ENCODE measurements at regions not wholly inside any gene's neighbourhood (a gene's known extent, or its start where the extent isn't known, plus 50 kb on each side); places are given as distances from the start of the nearest gene placed in this dataset.

DNA sequence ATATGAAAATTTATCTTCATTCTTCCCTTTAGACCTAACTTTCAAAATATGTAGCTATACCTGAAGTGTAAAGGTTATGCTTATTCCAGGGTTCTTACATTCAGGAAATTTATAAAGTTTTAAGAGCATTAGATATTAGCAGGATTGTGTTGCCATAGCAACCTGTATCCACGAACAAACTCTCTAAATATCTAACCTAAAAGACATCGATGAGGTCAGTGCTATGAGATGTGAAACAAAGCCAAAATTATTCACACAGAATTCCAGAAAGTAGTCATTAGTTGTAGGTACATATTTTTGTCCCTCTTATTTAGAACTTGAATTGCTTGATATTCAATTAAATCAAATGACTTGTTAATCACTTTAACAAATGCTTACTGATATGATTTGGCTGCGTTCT, 705.3 kb downstream of the SOCS6 start:
- ChIA-PET RAD21 (ENCODE audit: low non-redundant PET in 1 of 2, low total read pairs in 2 of 2, uncharacterized antibody in 2 of 2, unreplicated experiment in 2 of 2) (no interaction called here), CTCF (no interaction called here), POLR2A (no interaction called here)
- no peak overlapping the region for H3K27ac ChIP-seq (ENCODE audit: low read depth, low read length)
- H3K4me3 ChIP-seq (replicated peaks in 1 of 2; ENCODE audit: low read depth in 1 of 2, low read length in 2 of 2), result no peak overlapping the region
- H4K20me1 ChIP-seq (ENCODE audit: insufficient read depth), result no peaks in the 10 kb centered on the region
- no peaks in the 10 kb centered on the region for H3K79me2 ChIP-seq (ENCODE audit: insufficient read depth, low read length)
- H3K9me2 ChIP-seq (ENCODE audit: insufficient read depth), result no peaks in the 10 kb centered on the region
- peaks cover 4 to 5% of the 10 kb centered on the region in 2 experiments; a peak in 3 of 4 replicates for H3K9me3 ChIP-seq (ENCODE audit: control insufficient read depth in 1 of 2, insufficient read depth in 1 of 2, low read depth in 1 of 2, low read length in 2 of 2)
- BruUV-seq (replicated peaks), result no TSS peak
- H3K9ac ChIP-seq (ENCODE audit: low read length), result no peak overlapping the region
- no peaks in the 10 kb centered on the region for H3K27me3 ChIP-seq (ENCODE audit: insufficient read depth, low read length)
- TF ChIP-seq POLR2AphosphoS5 (IDR thresholded peaks at IDR 0.05; ENCODE audit: low read depth, low read length) (no peak), POLR2A (IDR thresholded peaks at IDR 0.05; ENCODE audit: borderline replicate concordance, extremely low read depth, insufficient read depth, insufficient read length) (no peak)
- no peaks in the 10 kb centered on the region for H3K36me3 ChIP-seq (ENCODE audit: control insufficient read depth in 1 of 2, insufficient read depth in 2 of 2, low read length in 2 of 2)
- no peaks in the 10 kb centered on the region for H3K4me1 ChIP-seq (ENCODE audit: control insufficient read depth in 1 of 2, insufficient read depth in 2 of 2, low read length in 2 of 2)
- H3K4me2 ChIP-seq (ENCODE audit: low read length), result no peak overlapping the region
- no peak overlapping the region for H2AFZ ChIP-seq (ENCODE audit: low read depth, low read length, poor library complexity, severe bottlenecking)
- intact Hi-C loops (cut with micrococcal nuclease), result no loop called here
- ATAC-seq (no peak), DNase-seq (ENCODE audit: low read depth, low spot score) (no peak)

DNA sequence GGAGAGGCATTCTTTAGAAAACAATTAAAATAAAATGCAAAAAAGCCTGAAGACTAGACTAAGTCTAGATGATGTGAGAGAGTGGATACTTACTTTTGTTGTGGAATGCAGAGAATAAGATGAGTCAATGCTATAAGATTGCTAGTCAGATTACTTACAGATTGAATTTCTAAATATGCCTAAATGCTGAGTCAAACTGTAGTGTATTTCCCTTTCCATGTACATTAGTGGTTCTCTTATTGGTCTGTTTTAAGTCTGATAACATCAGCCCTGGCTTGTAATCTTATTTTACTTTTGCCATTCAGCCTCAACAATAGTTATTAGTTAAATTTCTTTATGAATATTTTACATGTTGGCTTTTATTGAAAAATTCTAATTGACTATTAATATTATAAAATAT, 702.7 kb downstream of the SOCS6 start:
- CTCF ChIA-PET, result no interaction called here
- H3K4me1 ChIP-seq (ENCODE audit: control insufficient read depth in 1 of 2, insufficient read depth in 2 of 2, low read length in 2 of 2), result no peaks in the 10 kb centered on the region
- H4K20me1 ChIP-seq (ENCODE audit: insufficient read depth), result no peaks in the 10 kb centered on the region
- no peaks in the 10 kb centered on the region for H3K79me2 ChIP-seq (ENCODE audit: insufficient read depth, low read length)
- no peak overlapping the region for H3K27ac ChIP-seq (ENCODE audit: low read depth, low read length)
- intact Hi-C loops (cut with micrococcal nuclease), result no loop called here
- no peaks in the 10 kb centered on the region for H3K27me3 ChIP-seq (ENCODE audit: insufficient read depth, low read length)
- ATAC-seq, result no peak
- POLR2A ChIA-PET, result no interaction called here
- H2AFZ ChIP-seq (ENCODE audit: low read depth, low read length, poor library complexity, severe bottlenecking), result no peak overlapping the region
- H3K9me3 ChIP-seq (ENCODE audit: control insufficient read depth in 1 of 2, insufficient read depth in 1 of 2, low read depth in 1 of 2, low read length in 2 of 2), result peaks cover 0 to 5% of the 10 kb centered on the region in 2 experiments; a peak in 3 of 4 replicates
- H3K9ac ChIP-seq (ENCODE audit: low read length), result no peak overlapping the region
- H3K9me2 ChIP-seq (ENCODE audit: insufficient read depth), result no peaks in the 10 kb centered on the region
- no peak for DNase-seq (ENCODE audit: low read depth, low spot score)
- RAD21 ChIA-PET (ENCODE audit: low non-redundant PET in 1 of 2, low total read pairs in 2 of 2, uncharacterized antibody in 2 of 2, unreplicated experiment in 2 of 2), result no interaction called here
- no peak for TF ChIP-seq FOSL1 (IDR thresholded peaks at IDR 0.05; ENCODE audit: low read depth)
- no peak for TF ChIP-seq POLR2AphosphoS5 (IDR thresholded peaks at IDR 0.05; ENCODE audit: low read depth, low read length)
- no peak overlapping the region for H3K4me2 ChIP-seq (ENCODE audit: low read length)
- no peaks in the 10 kb centered on the region for H3K36me3 ChIP-seq (ENCODE audit: control insufficient read depth in 1 of 2, insufficient read depth in 2 of 2, low read length in 2 of 2)
- BruUV-seq (replicated peaks), result no TSS peak
- no peak overlapping the region for H3K4me3 ChIP-seq (replicated peaks in 1 of 2; ENCODE audit: low read depth in 1 of 2, low read length in 2 of 2)

DNA sequence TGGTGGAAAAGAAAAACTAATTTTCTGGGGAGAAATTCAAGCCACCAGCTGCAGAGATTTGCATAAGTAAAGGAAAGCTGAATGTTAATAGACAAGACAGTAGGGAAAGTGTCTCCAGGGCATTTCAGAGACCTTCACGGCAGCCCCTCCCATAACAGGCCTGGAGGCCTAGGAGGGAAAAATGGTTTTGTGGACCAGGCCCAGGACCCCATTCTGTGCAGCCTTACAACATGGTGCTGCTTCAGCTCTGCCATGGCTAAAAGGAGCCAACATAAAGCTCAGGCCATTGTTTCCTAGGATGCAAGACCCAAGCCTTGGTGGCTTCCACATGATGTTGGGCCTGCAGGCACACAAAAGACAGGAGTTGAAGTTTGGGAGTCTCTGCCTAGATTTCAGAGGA, 697.1 kb downstream of the SOCS6 start:
- no peaks in the 10 kb centered on the region for H3K79me2 ChIP-seq (ENCODE audit: insufficient read depth, low read length)
- TF ChIP-seq YY1 (IDR thresholded peaks at IDR 0.05; ENCODE audit: extremely low read depth, insufficient replicate concordance, low read depth, low read length), result no peak
- no peak overlapping the region for H3K27ac ChIP-seq (ENCODE audit: low read depth, low read length)
- ATAC-seq (no peak), DNase-seq (ENCODE audit: low read depth, low spot score) (no peak)
- ChIA-PET CTCF (no interaction called here), POLR2A (no interaction called here), RAD21 (ENCODE audit: low non-redundant PET in 1 of 2, low total read pairs in 2 of 2, uncharacterized antibody in 2 of 2, unreplicated experiment in 2 of 2) (no interaction called here)
- no peaks in the 10 kb centered on the region for H3K4me1 ChIP-seq (ENCODE audit: control insufficient read depth in 1 of 2, insufficient read depth in 2 of 2, low read length in 2 of 2)
- H4K20me1 ChIP-seq (ENCODE audit: insufficient read depth), result no peaks in the 10 kb centered on the region
- peaks cover 5 to 6% of the 10 kb centered on the region in 2 experiments; a peak in 2 of 4 replicates for H3K9me3 ChIP-seq (ENCODE audit: control insufficient read depth in 1 of 2, insufficient read depth in 1 of 2, low read depth in 1 of 2, low read length in 2 of 2)
- no peak overlapping the region for H3K9ac ChIP-seq (ENCODE audit: low read length)
- intact Hi-C loops (cut with micrococcal nuclease), result no loop called here
- H3K36me3 ChIP-seq (ENCODE audit: control insufficient read depth in 1 of 2, insufficient read depth in 2 of 2, low read length in 2 of 2), result no peaks in the 10 kb centered on the region
- H3K4me3 ChIP-seq (replicated peaks in 1 of 2; ENCODE audit: low read depth in 1 of 2, low read length in 2 of 2), result no peak overlapping the region
- no peaks in the 10 kb centered on the region for H3K9me2 ChIP-seq (ENCODE audit: insufficient read depth)
- no peaks in the 10 kb centered on the region for H3K27me3 ChIP-seq (ENCODE audit: insufficient read depth, low read length)
- no peak overlapping the region for H3K4me2 ChIP-seq (ENCODE audit: low read length)
- no TSS peak for BruUV-seq (replicated peaks)
- no peak overlapping the region for H2AFZ ChIP-seq (ENCODE audit: low read depth, low read length, poor library complexity, severe bottlenecking)

Measured in HCT116 (cell line).